Upper lobe of left lung (tissue), 4 donors: ENCODE measurements at regions not wholly inside any gene's neighbourhood (a gene's known extent, or its start where the extent isn't known, plus 50 kb on each side); places are given as distances from the start of the nearest gene placed in this dataset.

Source experiments
- POLR2A ChIP-seq, 4 donors: fragments of 450-650 bp; IDR thresholded peaks; one replicate each; pipeline ENCODE4 v1.5.1; 2016 to 2017; ENCODE audit warnings: antibody characterized with exemption in 4 of 4, mild to moderate bottlenecking in 2 of 4
- POLR2AphosphoS5 ChIP-seq, 2 donors: sonication (generic); formaldehyde crosslinking; IDR thresholded peaks; one replicate each; pipeline ENCODE4 v1.5.1; 2017; ENCODE audit warnings: antibody characterized with exemption in 2 of 2
- TF ChIP-seq, protein P1 (sequence below), 6 experiments: fragments of 450-650 bp in 4 of 6; fragments of 200-600 bp in 2 of 6; sonication (generic) in 2 of 6; IDR thresholded peaks; one replicate each; pipeline ENCODE4 v1.5.1; 2016 to 2019; ENCODE audit warnings: antibody characterized with exemption in 6 of 6

DNA sequence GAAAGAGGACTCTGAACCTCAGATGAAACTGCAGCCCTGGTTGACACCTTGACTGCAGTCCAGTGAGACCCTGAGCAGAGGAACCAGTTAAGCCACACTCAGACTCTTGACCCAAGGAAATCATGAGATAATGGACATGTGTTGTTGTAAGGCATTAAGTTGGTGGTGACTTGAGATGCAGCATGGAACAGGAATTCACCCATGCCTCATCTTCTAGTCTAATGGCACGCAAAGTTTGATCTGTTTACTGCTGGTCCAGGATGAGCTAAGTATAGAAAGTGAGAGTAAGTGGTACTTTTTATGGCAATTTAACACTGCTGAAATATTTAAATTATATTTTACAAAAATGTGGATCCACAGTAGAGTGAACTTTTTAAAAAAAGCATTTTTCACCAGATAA, 51.3 kb upstream of the LTBP1 start:
- TF ChIP-seq POLR2A (IDR thresholded peaks at IDR 0.05) (no peak), POLR2AphosphoS5 (IDR thresholded peaks at IDR 0.05) (no peak)
- TF ChIP-seq, protein P1, sequence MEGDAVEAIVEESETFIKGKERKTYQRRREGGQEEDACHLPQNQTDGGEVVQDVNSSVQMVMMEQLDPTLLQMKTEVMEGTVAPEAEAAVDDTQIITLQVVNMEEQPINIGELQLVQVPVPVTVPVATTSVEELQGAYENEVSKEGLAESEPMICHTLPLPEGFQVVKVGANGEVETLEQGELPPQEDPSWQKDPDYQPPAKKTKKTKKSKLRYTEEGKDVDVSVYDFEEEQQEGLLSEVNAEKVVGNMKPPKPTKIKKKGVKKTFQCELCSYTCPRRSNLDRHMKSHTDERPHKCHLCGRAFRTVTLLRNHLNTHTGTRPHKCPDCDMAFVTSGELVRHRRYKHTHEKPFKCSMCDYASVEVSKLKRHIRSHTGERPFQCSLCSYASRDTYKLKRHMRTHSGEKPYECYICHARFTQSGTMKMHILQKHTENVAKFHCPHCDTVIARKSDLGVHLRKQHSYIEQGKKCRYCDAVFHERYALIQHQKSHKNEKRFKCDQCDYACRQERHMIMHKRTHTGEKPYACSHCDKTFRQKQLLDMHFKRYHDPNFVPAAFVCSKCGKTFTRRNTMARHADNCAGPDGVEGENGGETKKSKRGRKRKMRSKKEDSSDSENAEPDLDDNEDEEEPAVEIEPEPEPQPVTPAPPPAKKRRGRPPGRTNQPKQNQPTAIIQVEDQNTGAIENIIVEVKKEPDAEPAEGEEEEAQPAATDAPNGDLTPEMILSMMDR (IDR thresholded peaks at IDR 0.05), result no peak
